SU-DHL-6 (cell line): ENCODE measurements at regions not wholly inside any gene's neighbourhood (a gene's known extent, or its start where the extent isn't known, plus 50 kb on each side); places are given as distances from the start of the nearest gene placed in this dataset.

Source experiments
- H2AFZ ChIP-seq: fragments of 200-600 bp; sonication (generic); 2 replicates; pipeline ENCODE4 v1.6.1; 2014; ENCODE audit warnings: low read depth, mild to moderate bottlenecking, moderate library complexity, mixed read lengths, antibody characterized with exemption, low read length; ENCODE audit not compliant: severe bottlenecking
- H3F3A ChIP-seq: fragments of 200-600 bp; shearing (Covaris generic); 2 replicates; pipeline ENCODE4 v1.6.0; 2016; ENCODE audit warnings: antibody characterized with exemption, mild to moderate bottlenecking; ENCODE audit not compliant: insufficient read depth
- H3K27ac ChIP-seq: fragments of 200-600 bp; sonication (generic); 2 replicates; pipeline ENCODE4 v1.5.1; 2016; ENCODE audit warnings: low read depth, mild to moderate bottlenecking, low read length, moderate library complexity, mixed read lengths
- H3K27me3 ChIP-seq: fragments of 200-600 bp; sonication (generic), shearing (Covaris generic); 2 replicates; pipeline ENCODE4 v1.6.0; 2014; ENCODE audit warnings: mild to moderate bottlenecking, low read length
- H3K36me3 ChIP-seq: fragments of 200-600 bp; sonication (generic); 2 replicates; pipeline ENCODE4 v1.6.1; 2014; ENCODE audit warnings: mild to moderate bottlenecking, low read length, mixed read lengths
- H3K4me2 ChIP-seq: fragments of 300-600, 200-600 bp; shearing (Covaris generic), sonication (generic); 2 replicates; pipeline ENCODE4 v1.6.0; 2014; ENCODE audit warnings: low read length, low read depth, mild to moderate bottlenecking; ENCODE audit not compliant: poor library complexity, severe bottlenecking
- H3K4me3 ChIP-seq: fragments of 200-600 bp; sonication (generic); 2 replicates; pipeline ENCODE4 v1.5.1; 2014; ENCODE audit warnings: antibody characterized with exemption, low read length, mild to moderate bottlenecking, mixed read lengths; ENCODE audit not compliant: insufficient read depth, poor library complexity, severe bottlenecking
- H3K79me2 ChIP-seq: fragments of 200-600 bp; sonication (generic); 2 replicates; pipeline ENCODE4 v1.6.1; 2014; ENCODE audit warnings: mild to moderate bottlenecking, low read length, moderate library complexity; ENCODE audit not compliant: insufficient read depth
- H3K9ac ChIP-seq: fragments of 200-600 bp; sonication (generic); 2 replicates; pipeline ENCODE4 v1.7.0; 2014; ENCODE audit warnings: mild to moderate bottlenecking, low read length
- H3K9me2 ChIP-seq: fragments of 200-600 bp; sonication (generic); replicated peaks from 2 replicates; pipeline ENCODE4 v1.6.1; 2014; ENCODE audit warnings: low read length; ENCODE audit not compliant: insufficient read depth
- H3K9me3 ChIP-seq: fragments of 200-600 bp; sonication (generic); 2 replicates; pipeline ENCODE4 v1.6.1; 2014; ENCODE audit warnings: low read length, mixed read lengths; ENCODE audit not compliant: insufficient read depth
- H4K20me1 ChIP-seq: fragments of 200-600 bp; sonication (generic); 2 replicates; pipeline ENCODE4 v1.6.1; 2014; ENCODE audit warnings: low read depth, mild to moderate bottlenecking, antibody characterized with exemption, low read length, moderate library complexity, mixed read lengths
- CTCF ChIP-seq: fragments of 200-600 bp; sonication (generic); IDR thresholded peaks from one replicate; pipeline ENCODE4 v1.5.1; 2017; ENCODE audit warnings: antibody characterized with exemption, mild to moderate bottlenecking, low read length, moderate library complexity; ENCODE audit not compliant: insufficient read depth, poor library complexity, severe bottlenecking
- EZH2phosphoT487 ChIP-seq: fragments of 200-600 bp; sonication (generic), shearing (Covaris generic); conservative IDR thresholded peaks from 2 replicates; pipeline ENCODE4 v1.6.1; 2018; ENCODE audit warnings: mild to moderate bottlenecking, antibody characterized with exemption, low read length, moderate library complexity, mixed read lengths

DNA sequence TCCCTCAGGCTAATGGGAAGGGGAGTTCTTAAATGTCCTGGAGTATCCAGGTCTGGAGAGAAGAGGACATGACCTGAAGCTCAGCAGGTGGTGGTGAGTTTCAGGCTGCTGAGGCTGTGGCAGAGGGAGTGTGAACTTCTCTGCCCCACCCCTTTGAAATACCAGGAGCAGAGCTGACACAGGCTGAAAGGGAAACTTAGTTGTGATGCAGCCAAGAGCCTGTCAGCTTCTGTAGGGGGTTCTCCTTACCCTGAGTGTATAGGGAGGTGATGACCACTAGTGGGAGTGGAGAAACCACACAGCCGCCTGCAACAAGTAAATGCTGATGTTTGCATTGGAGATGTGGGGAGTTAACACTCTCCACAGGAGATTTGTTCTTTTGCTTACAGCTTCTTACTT is 152.3 kb downstream of the FCRL5 start:
- no peak overlapping the region for H3K27ac ChIP-seq
- H2AFZ ChIP-seq, result no peak overlapping the region
- no peak overlapping the region for H3K4me3 ChIP-seq
- H3K9me3 ChIP-seq, result no peaks in the 10 kb centered on the region
- H3K4me2 ChIP-seq, result no peak overlapping the region
- H3K9ac ChIP-seq, result no peak overlapping the region
- H3K9me2 ChIP-seq, result no peaks in the 10 kb centered on the region
- H3K36me3 ChIP-seq, result no peaks in the 10 kb centered on the region
- TF ChIP-seq EZH2phosphoT487 (no peak), CTCF (no peak)
- no peaks in the 10 kb centered on the region for H4K20me1 ChIP-seq
- no peaks in the 10 kb centered on the region for H3K79me2 ChIP-seq
- no peaks in the 10 kb centered on the region for H3K27me3 ChIP-seq
- H3F3A ChIP-seq, result no peaks in the 10 kb centered on the region

DNA sequence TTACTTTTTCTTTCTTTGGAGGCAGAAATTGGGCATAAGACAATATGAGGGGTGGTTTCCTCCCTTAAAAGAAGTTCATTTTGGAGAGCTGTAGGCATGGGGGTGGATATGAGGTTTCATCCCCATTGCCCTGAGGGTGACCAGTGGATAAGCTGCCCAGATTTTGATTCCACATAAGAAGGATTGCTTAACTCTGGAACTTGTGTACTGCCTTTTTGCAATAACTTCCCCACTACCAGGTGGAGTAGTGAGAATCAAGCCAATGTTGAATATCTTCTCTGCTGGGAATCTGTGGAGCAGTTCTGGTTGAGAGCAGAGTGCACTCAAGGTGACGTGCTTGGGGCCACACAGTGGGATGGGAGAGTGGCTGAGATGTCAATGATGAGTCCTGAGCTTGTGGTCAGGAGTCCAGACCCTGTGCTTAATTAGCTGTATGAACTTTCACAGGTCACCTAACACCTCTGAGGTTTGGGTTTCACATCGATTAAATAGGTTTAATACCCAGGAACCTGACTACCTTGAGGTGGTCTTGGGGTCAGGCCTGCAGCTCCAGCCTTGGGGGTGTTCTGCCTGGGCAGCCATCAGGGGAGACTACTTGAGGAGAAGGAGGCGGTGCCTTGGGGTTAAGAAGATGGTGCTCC is 152.9 kb downstream of the FCRL5 start:
- Histone ChIP-seq H3K9me2 (no peaks in the 10 kb centered on the region), H3K27me3 (no peaks in the 10 kb centered on the region), H3K9me3 (no peaks in the 10 kb centered on the region), H3K79me2 (no peaks in the 10 kb centered on the region), H3F3A (no peaks in the 10 kb centered on the region), H2AFZ (no peak overlapping the region), H3K27ac (no peak overlapping the region), H4K20me1 (no peaks in the 10 kb centered on the region), H3K36me3 (no peaks in the 10 kb centered on the region), H3K4me3 (no peak overlapping the region), H3K4me2 (no peak overlapping the region), H3K9ac (no peak overlapping the region)
- no peak for TF ChIP-seq EZH2phosphoT487
- no peak for TF ChIP-seq CTCF

GRCh38 chr1:157390651-157391050 is 161.7 kb downstream of the FCRL5 start:
- Histone ChIP-seq H3F3A (no peaks in the 10 kb centered on the region), H4K20me1 (no peaks in the 10 kb centered on the region), H3K4me2 (no peak overlapping the region), H3K9me2 (no peaks in the 10 kb centered on the region), H3K27me3 (no peaks in the 10 kb centered on the region), H3K9ac (no peak overlapping the region), H2AFZ (no peak overlapping the region), H3K27ac (no peak overlapping the region), H3K4me3 (no peak overlapping the region), H3K79me2 (no peaks in the 10 kb centered on the region), H3K36me3 (no peaks in the 10 kb centered on the region), H3K9me3 (no peaks in the 10 kb centered on the region)
- TF ChIP-seq EZH2phosphoT487 (no peak), CTCF (no peak)
